Left colon (tissue), 2 donors: ENCODE measurements at regions not wholly inside any gene's neighbourhood (a gene's known extent, or its start where the extent isn't known, plus 50 kb on each side); places are given as distances from the start of the nearest gene placed in this dataset.

Experiments
- ATAC-seq: fragments of 200-7000 bp; cut with Tn5 transposase; one replicate; pipeline ENCODE4 v1.9.1; 2020; ENCODE audit warnings: mild to moderate bottlenecking, moderate library complexity
- DNase-seq, 2 donors: peaks; one replicate each; pipeline ENCODE4 v3.0.0-alpha.2; 2020
- intact Hi-C, 2 donors: fragments of 100-400 bp; cut with DNase I in 1 of 2; cut with micrococcal nuclease in 1 of 2; formaldehyde crosslinking; loops; one replicate each; pipeline versions ENCODE4 v1.11.2 to v1.14.0; 2022; cut with DNase I, micrococcal nuclease
- donor health status: DM: no; HTN: no; CAD: no.
- donor health status: DM: yes; HTN: yes; CAD: no.

GRCh38 chr5:124692950-124693349 lies 53.5 kb downstream of the ZNF608 start:
- ATAC-seq: no peak
- no peak for DNase-seq
- intact Hi-C loops: no loop called here

DNA sequence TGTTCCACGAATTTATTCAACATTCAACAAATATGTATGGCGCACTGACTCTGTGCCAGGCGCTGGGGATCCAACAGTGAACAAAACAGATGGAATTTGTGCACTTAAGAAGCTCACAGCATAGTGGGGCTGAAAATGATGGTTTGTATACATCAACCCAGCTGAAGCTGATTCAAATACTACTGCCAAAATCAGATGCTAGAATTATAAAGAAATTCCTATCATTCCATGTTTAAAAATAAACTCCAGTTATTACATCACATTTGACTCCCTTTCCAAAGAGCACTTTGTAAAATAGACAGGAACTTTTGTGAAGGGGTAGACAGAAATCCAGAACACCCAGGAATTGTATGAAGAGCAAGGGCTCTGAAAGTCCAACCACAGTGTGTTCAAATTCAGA lies 54.1 kb downstream of the ZNF608 start:
- no peak for DNase-seq
- intact Hi-C loops: no loop called here
- ATAC-seq: no peak

GRCh38 chr5:124689653-124690052 lies 56.8 kb downstream of the ZNF608 start:
- ATAC-seq: no peak
- intact Hi-C loops: no loop called here
- DNase-seq: no peak

DNA sequence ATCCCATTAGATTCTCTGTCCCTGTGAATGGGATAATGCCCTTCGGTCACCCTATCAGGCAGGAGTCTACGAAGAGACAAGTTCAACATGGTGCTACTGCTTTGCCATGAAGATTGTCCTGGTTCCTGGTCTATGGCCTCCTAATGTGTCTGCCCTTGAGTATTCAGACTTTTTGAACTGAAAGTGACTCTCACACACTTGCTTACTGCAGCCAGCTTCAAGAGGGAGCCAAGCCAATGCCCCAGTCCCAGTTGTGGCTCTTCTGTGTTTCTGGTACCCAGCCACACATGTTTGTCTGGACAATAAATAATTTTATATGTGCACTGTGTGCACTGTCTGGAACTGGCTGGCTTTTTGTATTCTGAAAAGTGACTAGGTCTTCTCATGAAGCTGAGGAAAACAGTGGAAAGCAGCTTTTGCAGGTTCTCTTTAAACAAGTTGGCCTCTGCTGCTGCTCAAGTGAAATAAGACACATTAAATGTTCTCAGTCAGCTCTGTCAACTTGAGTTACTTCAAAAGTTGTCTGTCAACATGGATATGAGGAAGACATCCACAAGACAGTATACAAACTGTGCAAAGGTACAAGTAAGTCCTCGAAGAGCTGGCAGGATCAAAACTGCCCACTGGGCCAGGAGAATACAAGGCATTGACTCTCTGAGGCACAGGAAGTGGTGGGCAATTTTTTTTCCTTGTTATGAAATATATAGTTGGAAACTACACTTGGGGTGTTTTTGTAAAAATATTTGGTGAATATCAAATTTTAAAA lies 60.0 kb downstream of the ZNF608 start:
- DNase-seq: no peak
- intact Hi-C loops: no loop called here
- ATAC-seq: no peak

DNA sequence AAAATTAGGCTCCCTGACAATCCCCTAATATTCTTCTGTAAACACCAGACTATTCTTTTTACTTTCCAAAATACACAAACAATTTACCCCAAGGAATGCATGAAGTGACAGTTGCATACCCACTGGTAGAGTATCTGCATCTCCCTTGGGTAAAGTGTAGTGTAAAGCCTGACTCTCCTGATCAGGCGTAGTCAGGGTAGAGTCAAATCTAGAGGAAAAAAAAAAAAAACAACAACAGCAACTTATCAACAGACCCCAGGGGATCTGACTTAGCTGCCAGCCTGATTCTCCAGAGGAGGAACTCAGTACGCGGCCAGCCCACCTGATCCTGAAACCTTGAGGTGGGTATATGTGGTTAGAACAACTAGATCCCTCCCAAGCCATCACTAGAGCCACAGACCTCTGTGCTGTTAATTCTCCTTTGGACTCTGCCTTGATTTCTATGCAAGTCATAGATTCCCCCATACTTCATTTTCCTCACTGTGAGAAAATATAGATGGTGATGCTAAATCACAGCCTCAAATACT lies 61.0 kb downstream of the ZNF608 start:
- intact Hi-C loops: no loop called here
- DNase-seq: no peak
- ATAC-seq: no peak

DNA sequence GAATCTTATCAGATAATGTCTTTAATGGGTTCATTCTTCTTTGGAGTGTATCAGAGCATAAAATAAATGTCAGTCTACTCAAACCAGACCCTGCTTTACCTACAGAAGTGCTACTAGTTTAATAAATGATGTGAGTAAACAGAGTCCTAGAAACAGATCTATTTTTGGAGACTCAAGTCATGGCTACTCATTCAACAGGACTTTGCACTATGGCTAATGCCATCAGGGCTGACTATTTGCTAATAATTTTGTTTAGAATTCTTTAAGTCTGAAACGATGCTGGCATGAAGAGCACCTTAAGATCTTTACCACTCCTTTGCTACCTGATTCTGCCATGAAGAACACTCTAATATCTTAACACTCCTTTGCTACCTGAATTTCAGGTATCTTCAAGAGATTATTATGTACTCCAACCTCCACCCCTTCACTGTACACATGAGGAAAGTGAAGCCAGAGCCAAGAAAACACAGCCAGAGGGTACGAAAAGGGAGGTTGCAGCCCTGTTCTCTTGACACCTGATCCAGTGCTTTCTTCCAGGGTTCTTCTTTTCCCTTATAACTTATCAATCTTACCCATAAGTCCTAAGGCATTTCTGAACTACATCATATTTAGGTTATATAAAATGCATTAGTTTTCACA lies 62.4 kb downstream of the ZNF608 start:
- ATAC-seq (no peak), DNase-seq (no peak)
- intact Hi-C loops: no loop called here

GRCh38 chr5:124679578-124680199 lies 66.8 kb downstream of the ZNF608 start:
- ATAC-seq (no peak), DNase-seq (no peak)
- intact Hi-C loops: no loop called here

- intact Hi-C loops: no loop called here
- DNase-seq: no peak
- peak; percentile 58 for ATAC-seq
Observed at GRCh38 chr5:124678922-124679519, 67.4 kb downstream of the ZNF608 start.

DNA sequence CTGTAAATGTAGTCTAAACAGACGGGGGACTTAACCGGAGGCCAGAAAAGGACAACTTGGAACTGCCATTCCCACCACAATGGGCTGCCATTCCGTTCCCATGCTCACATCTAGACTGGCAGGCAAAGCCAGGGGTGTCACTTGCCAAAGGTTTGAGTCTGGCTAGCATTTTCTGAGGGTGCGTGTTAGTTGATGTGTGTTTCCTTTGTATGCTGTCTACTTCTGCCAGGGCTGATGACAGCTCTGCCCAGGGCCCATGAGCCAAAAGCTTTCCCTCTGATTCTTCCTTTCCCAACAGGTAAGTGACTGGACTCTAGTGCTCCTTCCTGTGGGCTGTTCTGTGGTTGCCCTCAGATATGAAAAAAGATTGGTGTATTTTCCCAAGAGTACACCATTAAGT lies 68.0 kb downstream of the ZNF608 start:
- no peak for DNase-seq
- intact Hi-C loops: no loop called here
- ATAC-seq: peak; percentile 37

DNA sequence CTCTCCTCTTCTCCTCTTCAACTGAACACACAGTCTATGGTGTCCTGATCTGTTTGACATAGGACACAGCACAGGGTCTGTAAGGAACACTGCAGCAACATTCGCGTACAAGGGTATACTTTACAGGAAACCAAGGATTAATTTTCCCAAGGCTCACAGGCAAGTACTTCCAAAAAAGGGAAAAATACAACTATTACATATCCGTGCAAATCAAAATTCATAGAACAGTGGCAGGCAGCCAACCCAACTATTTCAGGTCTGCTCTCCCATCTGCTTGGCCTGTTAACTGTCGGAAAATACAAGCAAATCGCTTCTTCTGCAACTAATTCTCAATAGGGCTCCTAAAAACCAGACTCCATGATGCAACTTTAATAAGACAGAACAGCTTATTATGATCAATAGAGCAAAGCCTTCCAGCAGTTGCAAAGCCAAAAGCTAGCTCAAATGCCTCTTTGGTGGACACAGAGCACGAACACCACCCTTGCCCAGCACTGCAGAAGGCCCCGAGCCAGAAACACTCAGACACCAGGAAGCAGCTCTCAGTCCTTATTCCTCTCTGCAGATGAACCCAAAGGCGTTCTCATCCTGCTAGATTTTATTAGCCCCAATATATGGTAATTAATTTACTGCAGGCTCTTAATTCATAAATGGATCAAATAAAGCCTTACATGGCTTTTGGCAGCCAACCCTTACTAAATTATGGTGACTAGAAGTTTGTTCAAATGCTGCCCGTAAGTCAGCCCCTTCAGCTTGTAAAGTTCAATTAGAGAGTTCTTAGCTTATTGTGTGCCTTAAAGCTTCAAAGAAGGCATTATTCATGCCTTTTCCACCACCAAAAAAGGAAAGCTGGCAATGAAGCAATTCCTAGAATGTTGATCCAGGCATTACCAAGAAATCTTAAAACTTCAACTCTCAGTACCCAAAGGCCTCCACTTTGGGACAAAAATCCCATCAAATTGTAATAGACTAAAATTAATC lies 68.8 kb downstream of the ZNF608 start:
- intact Hi-C loops: no loop called here
- ATAC-seq (peak; percentile 66), DNase-seq (peak in 1 of 2 donors; percentile 43)

- ATAC-seq: no peak
- intact Hi-C loops: no loop called here
- DNase-seq: no peak
Observed at GRCh38 chr5:124675931-124676846, 70.2 kb downstream of the ZNF608 start.

- no peak for DNase-seq
- intact Hi-C loops: no loop called here
- no peak for ATAC-seq
Observed at GRCh38 chr5:124671193-124671592, 75.2 kb downstream of the ZNF608 start.

DNA sequence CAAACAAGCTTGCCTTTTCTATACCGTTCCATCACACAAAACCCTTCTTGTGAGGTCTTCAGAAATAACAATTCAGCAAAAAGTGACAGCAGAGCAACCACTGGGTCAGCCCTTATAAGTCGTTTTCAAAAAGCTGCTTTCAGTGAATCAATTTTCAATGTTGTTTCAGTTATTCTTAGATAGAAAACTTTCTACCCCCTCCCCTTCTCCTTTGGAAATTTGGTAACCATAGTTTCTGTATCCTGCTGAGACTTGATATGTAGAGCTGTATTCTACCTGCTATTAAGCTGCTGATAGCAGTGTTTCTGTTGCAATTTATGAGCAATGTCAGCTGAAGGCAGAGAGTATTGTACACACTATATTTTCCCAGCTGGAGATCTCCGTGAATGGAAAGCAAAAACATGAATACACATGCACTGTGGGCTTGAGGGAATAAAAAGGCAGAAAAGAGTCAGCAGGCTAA lies 75.7 kb downstream of the ZNF608 start:
- DNase-seq: no peak
- no peak for ATAC-seq
- intact Hi-C loops: no loop called here

DNA sequence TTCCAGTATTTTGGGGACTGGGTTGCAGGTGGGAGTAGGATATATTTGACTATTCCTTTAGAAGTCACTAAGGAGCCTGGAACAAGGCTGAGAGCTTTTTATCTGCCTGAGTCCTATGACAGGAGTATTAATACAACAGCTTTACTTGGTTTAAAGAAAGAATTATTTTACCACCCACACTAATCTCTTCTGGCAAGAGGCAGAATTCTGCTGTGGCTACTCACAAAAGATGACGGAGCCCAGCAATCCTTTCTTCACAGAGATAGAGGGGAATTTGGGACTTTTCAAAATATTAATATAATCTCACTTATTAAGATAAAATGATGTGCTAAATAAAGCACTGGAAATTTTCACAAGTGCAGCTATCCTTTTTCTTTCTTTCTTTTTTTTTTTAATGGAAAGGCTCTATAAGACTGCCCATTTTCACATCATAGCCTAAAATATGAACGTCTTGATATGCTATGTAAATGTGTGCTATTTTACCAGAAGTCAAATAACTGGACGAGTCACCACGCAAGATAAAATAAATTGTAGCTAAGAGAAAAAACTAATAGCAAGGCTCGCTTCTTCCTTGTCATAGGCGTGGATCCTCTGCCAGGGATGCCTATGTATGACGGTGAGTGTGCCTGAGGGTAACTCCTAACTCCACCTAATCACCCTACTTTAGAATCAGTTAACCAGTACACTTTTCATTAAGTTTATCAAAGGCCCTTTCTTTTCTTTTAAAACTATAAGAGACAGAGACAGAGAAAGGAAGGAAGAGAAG lies 76.3 kb downstream of the ZNF608 start:
- no peak for DNase-seq
- ATAC-seq: no peak
- intact Hi-C loops: no loop called here

- ATAC-seq: no peak
- intact Hi-C loops: no loop called here
- no peak for DNase-seq
Observed at GRCh38 chr5:124669300-124669648, 77.2 kb downstream of the ZNF608 start.

- DNase-seq (no peak), ATAC-seq (peak; percentile 83)
- intact Hi-C loops: no loop called here
Observed at GRCh38 chr5:124668353-124669299, 77.8 kb downstream of the ZNF608 start.
